RWPE2 (cell line): ENCODE measurements at regions not wholly inside any gene's neighbourhood (a gene's known extent, or its start where the extent isn't known, plus 50 kb on each side); places are given as distances from the start of the nearest gene placed in this dataset.

ENCODE experiments used
- ATAC-seq: fragments of 200-7000 bp; cut with Tn5 transposase; 3 replicates; pipeline ENCODE4 v1.9.1; 2021; ENCODE audit warnings: low read depth
- DNase-seq: peaks from one replicate; pipeline ENCODE4 v3.0.0-alpha.2; 2020; ENCODE audit warnings: low spot score
- H3K27ac ChIP-seq: fragments of 450-650 bp; 2 replicates; pipeline ENCODE4 v1.5.1; 2017; ENCODE audit warnings: mild to moderate bottlenecking; ENCODE audit not compliant: poor library complexity, severe bottlenecking
- H3K27me3 ChIP-seq: fragments of 250-450 bp; sonication (Bioruptor Pico); 2 replicates; pipeline ENCODE4 v1.5.1; 2021; ENCODE audit warnings: mild to moderate bottlenecking, moderate library complexity; ENCODE audit not compliant: insufficient read depth, poor library complexity, severe bottlenecking
- H3K36me3 ChIP-seq: fragments of 250-450 bp; sonication (Bioruptor Pico); 2 replicates; pipeline ENCODE4 v1.5.1; 2020; ENCODE audit warnings: low read depth, mild to moderate bottlenecking, moderate library complexity
- H3K4me1 ChIP-seq: fragments of 250-450 bp; sonication (Bioruptor Pico); 2 replicates; pipeline ENCODE4 v1.5.1; 2021; ENCODE audit warnings: mild to moderate bottlenecking, moderate library complexity; ENCODE audit not compliant: insufficient read depth, poor library complexity, severe bottlenecking
- H3K4me3 ChIP-seq: fragments of 250-450 bp; sonication (Bioruptor Pico); 2 replicates; pipeline ENCODE4 v1.5.1; 2021; ENCODE audit warnings: mild to moderate bottlenecking, moderate library complexity; ENCODE audit not compliant: severe bottlenecking
- H3K9me3 ChIP-seq: fragments of 250-450 bp; sonication (Bioruptor Pico); 2 replicates; pipeline ENCODE4 v1.5.1; 2021; ENCODE audit warnings: mild to moderate bottlenecking, moderate library complexity; ENCODE audit not compliant: severe bottlenecking
- TF ChIP-seq, protein P1 (sequence below): fragments of 450-650 bp; IDR thresholded peaks from one replicate; pipeline ENCODE4 v1.5.1; 2017; ENCODE audit warnings: mild to moderate bottlenecking, moderate library complexity; ENCODE audit not compliant: poor library complexity, severe bottlenecking

GRCh38 chr17:72519598-72519936 lies 398.7 kb downstream of the SOX9 start:
- ATAC-seq = no peak
- Histone ChIP-seq H3K36me3 (no peaks in the 10 kb centered on the region; the same call in 1 of the 2 replicates), H3K9me3 (no peaks in the 10 kb centered on the region), H3K4me3 (no peak overlapping the region), H3K27me3 (no peaks in the 10 kb centered on the region), H3K4me1 (peaks cover 40% of the 10 kb centered on the region), H3K27ac (peak overlapping the region; percentile 22)
- TF ChIP-seq, protein P1, sequence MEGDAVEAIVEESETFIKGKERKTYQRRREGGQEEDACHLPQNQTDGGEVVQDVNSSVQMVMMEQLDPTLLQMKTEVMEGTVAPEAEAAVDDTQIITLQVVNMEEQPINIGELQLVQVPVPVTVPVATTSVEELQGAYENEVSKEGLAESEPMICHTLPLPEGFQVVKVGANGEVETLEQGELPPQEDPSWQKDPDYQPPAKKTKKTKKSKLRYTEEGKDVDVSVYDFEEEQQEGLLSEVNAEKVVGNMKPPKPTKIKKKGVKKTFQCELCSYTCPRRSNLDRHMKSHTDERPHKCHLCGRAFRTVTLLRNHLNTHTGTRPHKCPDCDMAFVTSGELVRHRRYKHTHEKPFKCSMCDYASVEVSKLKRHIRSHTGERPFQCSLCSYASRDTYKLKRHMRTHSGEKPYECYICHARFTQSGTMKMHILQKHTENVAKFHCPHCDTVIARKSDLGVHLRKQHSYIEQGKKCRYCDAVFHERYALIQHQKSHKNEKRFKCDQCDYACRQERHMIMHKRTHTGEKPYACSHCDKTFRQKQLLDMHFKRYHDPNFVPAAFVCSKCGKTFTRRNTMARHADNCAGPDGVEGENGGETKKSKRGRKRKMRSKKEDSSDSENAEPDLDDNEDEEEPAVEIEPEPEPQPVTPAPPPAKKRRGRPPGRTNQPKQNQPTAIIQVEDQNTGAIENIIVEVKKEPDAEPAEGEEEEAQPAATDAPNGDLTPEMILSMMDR = no peak
- no peak for DNase-seq

GRCh38 chr17:72520665-72521303 lies 400.0 kb downstream of the SOX9 start:
- Histone ChIP-seq H3K36me3 (no peaks in the 10 kb centered on the region; the same call in 1 of the 2 replicates), H3K27ac (no peak overlapping the region), H3K27me3 (no peaks in the 10 kb centered on the region), H3K4me3 (no peak overlapping the region), H3K9me3 (no peaks in the 10 kb centered on the region), H3K4me1 (peaks cover 30% of the 10 kb centered on the region)
- DNase-seq (no peak), ATAC-seq (no peak)
- TF ChIP-seq, protein P1 = no peak

DNA sequence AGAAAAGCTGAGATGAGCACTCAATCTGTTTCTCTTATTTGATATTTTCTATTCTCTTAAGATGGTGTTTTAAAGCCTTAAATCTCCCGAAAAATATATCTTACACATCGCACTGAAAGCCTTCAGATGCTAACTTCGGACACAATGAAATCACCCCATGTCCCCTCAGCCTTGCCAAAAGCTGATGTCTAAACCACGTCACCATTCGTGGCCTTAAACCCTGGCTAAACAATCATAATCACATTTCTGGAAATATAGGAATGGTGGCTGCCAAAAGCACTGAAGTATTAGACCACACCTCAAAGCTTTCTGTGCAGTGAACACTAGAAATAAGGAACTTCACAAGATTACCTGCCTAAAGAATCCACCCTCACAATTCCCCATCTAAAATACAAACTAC lies 402.7 kb downstream of the SOX9 start:
- DNase-seq (no peak), ATAC-seq (no peak)
- no peak overlapping the region for H3K4me3 ChIP-seq
- no peaks in the 10 kb centered on the region for H3K27me3 ChIP-seq
- peaks cover 13% of the 10 kb centered on the region for H3K4me1 ChIP-seq
- H3K9me3 ChIP-seq = no peaks in the 10 kb centered on the region
- H3K36me3 ChIP-seq = no peaks in the 10 kb centered on the region; the same call in 1 of the 2 replicates
- TF ChIP-seq, protein P1 = no peak
- H3K27ac ChIP-seq = no peak overlapping the region

- peak overlapping the region; percentile 7 for H3K27ac ChIP-seq
- no peak overlapping the region for H3K4me3 ChIP-seq
- H3K4me1 ChIP-seq = no peaks in the 10 kb centered on the region
- no peaks in the 10 kb centered on the region for H3K27me3 ChIP-seq
- no peak for DNase-seq
- ATAC-seq = no peak
- no peaks in the 10 kb centered on the region for H3K9me3 ChIP-seq
- TF ChIP-seq, protein P1 = no peak
- no peaks in the 10 kb centered on the region for H3K36me3 ChIP-seq
Observed at GRCh38 chr17:72525225-72526015, 404.6 kb downstream of the SOX9 start.

DNA sequence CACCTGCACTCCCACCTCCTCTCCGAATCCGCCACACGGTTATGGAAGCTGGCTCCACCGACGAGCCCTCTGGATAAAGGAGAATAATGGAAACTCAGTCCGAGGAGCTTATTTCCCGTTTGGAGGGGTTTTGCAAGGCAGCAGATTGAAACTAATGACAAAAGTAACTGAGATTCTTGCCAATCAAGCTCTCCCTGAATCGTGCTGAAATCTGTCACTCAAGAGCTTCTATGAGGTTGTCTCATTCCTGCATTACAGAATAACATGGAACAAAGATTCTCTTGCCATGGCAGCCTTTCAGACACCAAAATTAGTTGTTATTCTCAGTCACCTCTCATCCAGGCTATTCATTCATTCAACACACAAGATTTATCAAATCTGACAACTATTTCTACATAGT lies 405.9 kb downstream of the SOX9 start:
- no peaks in the 10 kb centered on the region for H3K4me1 ChIP-seq
- no peaks in the 10 kb centered on the region for H3K9me3 ChIP-seq
- no peak overlapping the region for H3K4me3 ChIP-seq
- H3K27ac ChIP-seq = no peak overlapping the region
- ATAC-seq = no peak
- no peaks in the 10 kb centered on the region for H3K36me3 ChIP-seq
- TF ChIP-seq, protein P1 = no peak
- H3K27me3 ChIP-seq = no peaks in the 10 kb centered on the region
- DNase-seq = no peak
